HG03095 (cell line): ENCODE measurements at regions not wholly inside any gene's neighbourhood (a gene's known extent, or its start where the extent isn't known, plus 50 kb on each side); places are given as distances from the start of the nearest gene placed in this dataset.
"Not testable (repeated sequence)": the region's sequence is repeated elsewhere in the genome, so short reads cannot be mapped to it uniquely, and the experiment has no call there.

Experiments
- ATAC-seq: cut with Tn5 transposase; IDR thresholded peaks from one replicate; pipeline ENCODE4 v1.9.1; 2021; ENCODE audit warnings: moderate library complexity; ENCODE audit not compliant: unreplicated experiment

- no peak for ATAC-seq
These were observed 280.6 kb downstream of the BTBD3 start for GRCh38 chr20:12198281-12198680.

GRCh38 chr20:12199703-12200102 lies 282.0 kb downstream of the BTBD3 start:
- no peak for ATAC-seq

GRCh38 chr20:12201289-12201991 lies 283.7 kb downstream of the BTBD3 start:
- no peak for ATAC-seq

GRCh38 chr20:12203399-12203798 lies 285.7 kb downstream of the BTBD3 start:
- no peak for ATAC-seq

GRCh38 chr20:12203981-12204380 lies 286.3 kb downstream of the BTBD3 start:
- no peak for ATAC-seq

- no peak for ATAC-seq
These were observed 290.2 kb downstream of the BTBD3 start for GRCh38 chr20:12207875-12208274.

- ATAC-seq = no peak
These were observed 292.9 kb downstream of the BTBD3 start for GRCh38 chr20:12210591-12210990.

- no peak for ATAC-seq
These were observed 293.7 kb downstream of the BTBD3 start for GRCh38 chr20:12211361-12211760.

- ATAC-seq = no peak
These were observed 299.7 kb downstream of the BTBD3 start for GRCh38 chr20:12217382-12217781.

- ATAC-seq = no peak
These were observed 302.1 kb downstream of the BTBD3 start for GRCh38 chr20:12219798-12220197.

GRCh38 chr20:12223057-12223456 lies 305.4 kb downstream of the BTBD3 start:
- ATAC-seq = no peak

GRCh38 chr20:12225898-12226297 lies 308.2 kb downstream of the BTBD3 start:
- no peak for ATAC-seq

- ATAC-seq = no peak
These were observed 312.2 kb downstream of the BTBD3 start for GRCh38 chr20:12229891-12230290.

GRCh38 chr20:12237772-12238171 lies 320.1 kb downstream of the BTBD3 start:
- ATAC-seq = no peak

GRCh38 chr20:12241065-12241464 lies 323.4 kb downstream of the BTBD3 start:
- ATAC-seq = no peak

GRCh38 chr20:12243327-12243726 lies 325.6 kb downstream of the BTBD3 start:
- ATAC-seq = no peak

- no peak for ATAC-seq
These were observed 330.8 kb downstream of the BTBD3 start for GRCh38 chr20:12248481-12248880.

GRCh38 chr20:12250661-12251060 lies 333.0 kb downstream of the BTBD3 start:
- ATAC-seq = not testable (repeated sequence)

- no peak for ATAC-seq
These were observed 335.1 kb downstream of the BTBD3 start for GRCh38 chr20:12252793-12253192.

- no peak for ATAC-seq
These were observed 337.8 kb downstream of the BTBD3 start for GRCh38 chr20:12255461-12255970.

- no peak for ATAC-seq
These were observed 339.1 kb downstream of the BTBD3 start for GRCh38 chr20:12256806-12257205.

GRCh38 chr20:12262747-12263146 lies 345.1 kb downstream of the BTBD3 start:
- ATAC-seq = no peak

- ATAC-seq = no peak
These were observed 347.0 kb downstream of the BTBD3 start for GRCh38 chr20:12264711-12265110.
